NCI-H748 treated with DMSO at 0.1 percent for 48 hours (cell line): ENCODE measurements at regions not wholly inside any gene's neighbourhood (a gene's known extent, or its start where the extent isn't known, plus 50 kb on each side); places are given as distances from the start of the nearest gene placed in this dataset.
"Not testable (repeated sequence)": the region's sequence is repeated elsewhere in the genome, so short reads cannot be mapped to it uniquely, and the experiment has no call there.

Experiments used
- DNase-seq: peaks from one replicate; lab custom pipeline; 2025; lab: John Stamatoyannopoulos, UW

- DNase-seq = no peak
These were observed 128.1 kb upstream of the MAP1LC3B2 start for GRCh38 chr12:116430911-116431565.

GRCh38 chr12:116431677-116432300 lies 127.4 kb upstream of the MAP1LC3B2 start:
- no peak for DNase-seq

- no peak for DNase-seq
These were observed 126.8 kb upstream of the MAP1LC3B2 start for GRCh38 chr12:116432314-116432750.

DNA sequence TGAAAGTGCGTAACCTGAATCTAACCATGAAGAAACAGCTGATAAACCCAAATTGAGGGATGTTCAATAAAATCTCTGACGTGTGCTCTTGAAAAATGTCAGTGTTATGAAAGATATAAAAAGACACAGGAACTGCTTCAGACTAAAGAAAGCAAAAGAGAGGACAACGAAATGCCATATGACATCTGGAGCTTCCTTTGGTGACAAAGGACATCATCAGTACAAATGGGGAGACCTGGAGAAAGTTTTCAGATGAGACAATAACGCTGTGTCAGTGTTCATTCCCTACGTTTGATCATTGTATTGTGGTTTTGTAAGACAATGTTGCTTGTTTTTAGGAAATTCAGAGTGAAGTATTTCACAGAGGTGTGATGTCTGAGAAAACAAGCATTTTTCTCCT lies 125.9 kb upstream of the MAP1LC3B2 start:
- DNase-seq = no peak

GRCh38 chr12:116434155-116435011 lies 124.8 kb upstream of the MAP1LC3B2 start:
- no peak for DNase-seq

GRCh38 chr12:116435984-116436383 lies 123.2 kb upstream of the MAP1LC3B2 start:
- DNase-seq = no peak

GRCh38 chr12:116436561-116437249 lies 122.5 kb upstream of the MAP1LC3B2 start:
- no peak for DNase-seq

- no peak for DNase-seq
These were observed 117.9 kb upstream of the MAP1LC3B2 start for GRCh38 chr12:116441292-116441691.

GRCh38 chr12:116442304-116442703 lies 116.9 kb upstream of the MAP1LC3B2 start:
- no peak for DNase-seq

GRCh38 chr12:116442946-116443345 lies 116.2 kb upstream of the MAP1LC3B2 start:
- DNase-seq = no peak

GRCh38 chr12:116443821-116444589 lies 115.2 kb upstream of the MAP1LC3B2 start:
- no peak for DNase-seq

- DNase-seq = no peak
These were observed 114.6 kb upstream of the MAP1LC3B2 start for GRCh38 chr12:116444590-116444943.

DNA sequence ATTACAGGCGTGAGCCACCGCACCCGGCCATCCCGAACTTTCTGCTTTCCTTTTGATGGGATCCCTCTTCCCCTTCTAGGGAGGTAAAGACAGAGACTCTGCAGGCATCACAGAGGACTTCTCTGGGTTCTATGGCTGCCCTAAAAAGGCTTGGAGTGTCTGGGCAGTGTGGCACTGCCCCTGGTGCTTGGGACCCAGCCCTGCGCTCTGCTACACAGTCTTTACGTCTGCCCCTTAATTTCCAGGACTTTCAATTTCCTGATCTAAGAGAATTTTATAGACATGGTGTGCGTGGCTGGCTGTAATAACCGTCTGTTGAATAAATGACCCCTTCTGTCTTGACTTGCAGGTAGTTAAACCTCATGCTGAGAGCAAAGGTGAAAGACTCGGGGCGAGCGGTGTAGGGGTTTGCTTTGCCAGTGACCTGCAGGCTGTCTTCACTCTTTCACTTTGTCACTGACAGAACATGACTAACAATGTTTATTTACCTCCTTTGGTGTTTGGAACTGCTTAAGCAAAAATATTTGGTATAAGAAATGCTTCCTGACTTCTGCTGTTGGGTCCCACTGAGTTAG lies 110.9 kb upstream of the MAP1LC3B2 start:
- no peak for DNase-seq

DNA sequence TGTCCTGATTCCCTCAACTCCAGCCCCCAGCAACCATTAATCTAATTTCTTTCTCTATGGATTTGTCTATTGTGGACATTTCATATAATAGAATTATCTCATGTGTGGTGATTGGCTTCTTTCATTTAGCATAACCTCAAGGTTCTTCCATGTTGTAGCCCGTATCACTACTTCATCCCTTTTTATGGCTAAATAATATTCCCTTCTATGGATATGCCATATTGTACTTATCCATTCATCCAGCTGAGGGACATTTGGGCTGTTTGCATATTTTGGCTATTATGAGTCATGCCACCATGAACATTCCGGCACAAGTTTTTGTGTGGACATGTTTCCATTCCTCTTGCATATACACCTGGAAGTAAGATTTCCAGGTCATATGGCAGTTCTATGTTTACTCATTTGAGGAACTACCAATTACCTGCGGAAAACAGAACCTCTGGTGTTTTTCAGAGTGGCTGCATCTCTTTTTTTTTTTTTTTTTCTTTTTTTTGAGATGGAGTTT lies 108.7 kb upstream of the MAP1LC3B2 start:
- no peak for DNase-seq

DNA sequence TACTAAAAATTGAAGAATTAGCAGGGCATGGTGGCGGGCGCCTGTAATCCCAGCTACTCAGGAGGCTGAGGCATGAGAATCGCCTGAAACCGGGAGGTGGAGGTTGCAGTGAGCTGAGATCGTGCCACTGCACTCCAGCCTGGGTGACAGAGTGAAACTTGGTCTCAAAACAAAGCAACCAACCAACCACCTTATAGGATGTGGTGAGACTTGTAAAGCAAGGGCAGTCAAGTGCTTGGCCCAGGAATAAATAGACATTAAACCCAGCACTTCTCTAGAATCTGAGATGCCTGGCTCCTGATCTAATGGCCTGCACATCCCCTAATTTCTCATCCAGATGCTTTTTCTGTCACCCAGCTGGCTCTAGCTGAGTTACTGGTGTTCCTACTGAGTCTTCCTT lies 106.2 kb upstream of the MAP1LC3B2 start:
- not testable (repeated sequence) for DNase-seq

- DNase-seq = no peak
These were observed 105.5 kb upstream of the MAP1LC3B2 start for GRCh38 chr12:116453631-116454030.

DNA sequence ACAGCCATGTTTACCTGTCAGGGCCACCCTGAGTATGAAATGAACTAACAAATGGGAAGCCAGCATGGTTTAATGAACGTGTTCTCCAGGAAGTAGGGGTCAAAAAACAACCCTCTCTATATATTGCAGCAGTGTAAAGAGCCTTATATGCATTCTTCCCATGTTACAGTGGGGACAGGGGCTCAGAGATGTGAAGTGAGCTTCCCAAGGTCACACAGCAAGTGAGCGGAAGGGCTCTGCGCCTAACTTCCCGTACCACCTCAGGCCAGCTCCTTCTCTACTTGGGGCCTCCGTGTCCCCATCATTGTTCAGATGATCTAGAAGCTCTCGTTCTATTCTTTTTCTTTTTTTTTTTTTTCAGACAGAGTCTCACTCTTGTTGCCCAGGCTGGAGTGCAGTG lies 105.1 kb upstream of the MAP1LC3B2 start:
- DNase-seq = no peak

- no peak for DNase-seq
These were observed 104.2 kb upstream of the MAP1LC3B2 start for GRCh38 chr12:116454950-116455447.

DNA sequence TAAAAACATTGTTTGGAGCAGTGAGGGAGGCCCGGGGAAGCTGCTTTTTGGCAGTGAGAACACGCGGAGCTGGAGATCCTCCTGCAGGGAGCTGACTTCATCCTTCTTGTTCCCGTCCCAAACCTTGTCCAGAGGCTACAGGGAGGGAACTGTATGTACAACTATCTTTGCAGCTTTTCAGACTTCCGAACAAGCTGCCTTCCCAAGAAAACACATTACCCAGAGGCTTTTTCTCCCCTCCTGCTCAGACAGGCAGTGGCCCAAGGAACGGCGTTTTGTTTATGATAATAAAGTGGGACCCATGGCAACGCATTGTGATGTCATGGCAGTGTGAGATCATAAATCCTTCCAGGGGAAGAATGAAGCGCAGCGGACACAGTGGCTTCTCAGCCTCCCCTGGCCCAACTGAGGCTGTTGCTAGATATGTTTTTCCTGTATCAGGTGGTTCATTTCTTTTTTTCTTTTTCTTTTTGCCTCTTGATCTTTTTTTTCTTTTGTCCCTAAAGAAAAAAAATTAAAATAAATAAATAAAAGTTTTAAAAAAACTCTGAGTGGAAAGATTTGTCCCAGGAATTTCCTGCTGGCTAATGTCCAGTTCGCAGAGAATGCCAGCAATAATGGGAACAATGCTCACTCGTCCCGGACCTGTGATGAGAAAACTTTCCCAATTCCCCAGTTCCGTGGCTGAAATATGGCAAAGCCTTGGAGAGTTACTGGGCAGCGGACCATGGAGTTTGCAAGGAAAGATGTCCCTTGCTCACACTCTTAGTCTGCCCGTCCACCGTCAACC lies 103.4 kb upstream of the MAP1LC3B2 start:
- DNase-seq = no peak
